Activated T-cell treated with anti-CD3 and anti-CD28 coated beads for 24 hours (primary cell): ENCODE measurements at regions not wholly inside any gene's neighbourhood (a gene's known extent, or its start where the extent isn't known, plus 50 kb on each side); places are given as distances from the start of the nearest gene placed in this dataset.
"Not testable (repeated sequence)": the region's sequence is repeated elsewhere in the genome, so short reads cannot be mapped to it uniquely, and the experiment has no call there.

Experiments used
- DNase-seq: peaks from one replicate; pipeline ENCODE4 v3.0.0-alpha.2; 2020; ENCODE audit warnings: low read depth

GRCh38 chr3:59254976-59255375 is 205.2 kb upstream of the CFAP20DC start:
- DNase-seq, result no peak

GRCh38 chr3:59254433-59254832 is 204.6 kb upstream of the CFAP20DC start:
- no peak for DNase-seq

- DNase-seq, result no peak
Observed at GRCh38 chr3:59253523-59253922, 203.7 kb upstream of the CFAP20DC start.

GRCh38 chr3:59251869-59252268 is 202.0 kb upstream of the CFAP20DC start:
- DNase-seq, result no peak

GRCh38 chr3:59250600-59250999 is 200.8 kb upstream of the CFAP20DC start:
- DNase-seq, result no peak

- no peak for DNase-seq
Observed at GRCh38 chr3:59249698-59250361, 200.0 kb upstream of the CFAP20DC start.

- no peak for DNase-seq
Observed at GRCh38 chr3:59249004-59249403, 199.2 kb upstream of the CFAP20DC start.

- DNase-seq, result no peak
Observed at GRCh38 chr3:59247402-59247841, 197.6 kb upstream of the CFAP20DC start.

- no peak for DNase-seq
Observed at GRCh38 chr3:59246719-59247401, 197.0 kb upstream of the CFAP20DC start.

GRCh38 chr3:59245859-59246501 is 196.2 kb upstream of the CFAP20DC start:
- no peak for DNase-seq

- no peak for DNase-seq
Observed at GRCh38 chr3:59245300-59245858, 195.6 kb upstream of the CFAP20DC start.

GRCh38 chr3:59244343-59244742 is 194.5 kb upstream of the CFAP20DC start:
- no peak for DNase-seq

GRCh38 chr3:59243476-59243875 is 193.7 kb upstream of the CFAP20DC start:
- DNase-seq, result no peak

- no peak for DNase-seq
Observed at GRCh38 chr3:59240666-59241255, 190.9 kb upstream of the CFAP20DC start.

- no peak for DNase-seq
Observed at GRCh38 chr3:59237121-59237520, 187.3 kb upstream of the CFAP20DC start.

- no peak for DNase-seq
Observed at GRCh38 chr3:59235634-59236012, 185.8 kb upstream of the CFAP20DC start.

- DNase-seq, result no peak
Observed at GRCh38 chr3:59234884-59235633, 185.2 kb upstream of the CFAP20DC start.

GRCh38 chr3:59230379-59230778 is 180.6 kb upstream of the CFAP20DC start:
- DNase-seq, result not testable (repeated sequence)

- DNase-seq, result no peak
Observed at GRCh38 chr3:59213860-59214259, 164.0 kb upstream of the CFAP20DC start.

- DNase-seq, result no peak
Observed at GRCh38 chr3:59212128-59212779, 162.4 kb upstream of the CFAP20DC start.

GRCh38 chr3:59210260-59210659 is 160.4 kb upstream of the CFAP20DC start:
- DNase-seq, result no peak
